ENCODE measurements at regions not wholly inside any gene's neighbourhood (a gene's known extent, or its start where the extent isn't known, plus 50 kb on each side); places are given as distances from the start of the nearest gene placed in this dataset.

- no peak overlapping the region for H3K4me3 Mint-ChIP-seq
- H3K27ac Mint-ChIP-seq: no peak overlapping the region
- H3K9me3 Mint-ChIP-seq: no peaks in the 10 kb centered on the region
- no peak for TF ChIP-seq CTCF (IDR thresholded peaks at IDR 0.05; ENCODE audit: unreplicated experiment in 3 of 3)
- H3K36me3 Mint-ChIP-seq (ENCODE audit: low read depth): no peaks in the 10 kb centered on the region
- peaks cover 14% of the 10 kb centered on the region for H3K4me1 Mint-ChIP-seq
- H3K27me3 Mint-ChIP-seq (ENCODE audit: low read depth): peaks cover 7% of the 10 kb centered on the region
Observed at GRCh38 chr3:16667633-16668032, 62.4 kb upstream of the DAZL start.

- peaks cover 4% of the 10 kb centered on the region for H3K27me3 Mint-ChIP-seq (ENCODE audit: low read depth)
- H3K4me1 Mint-ChIP-seq: peaks cover 14% of the 10 kb centered on the region
- H3K27ac Mint-ChIP-seq: no peak overlapping the region
- no peak overlapping the region for H3K4me3 Mint-ChIP-seq
- H3K9me3 Mint-ChIP-seq: no peaks in the 10 kb centered on the region
- no peak for TF ChIP-seq CTCF (IDR thresholded peaks at IDR 0.05; ENCODE audit: unreplicated experiment in 3 of 3)
- H3K36me3 Mint-ChIP-seq (ENCODE audit: low read depth): no peaks in the 10 kb centered on the region
Observed at GRCh38 chr3:16668776-16669545, 63.7 kb upstream of the DAZL start.

- H3K4me3 Mint-ChIP-seq: no peak overlapping the region
- TF ChIP-seq CTCF (IDR thresholded peaks at IDR 0.05; ENCODE audit: unreplicated experiment in 3 of 3): no peak
- H3K27ac Mint-ChIP-seq: no peak overlapping the region
- H3K27me3 Mint-ChIP-seq (ENCODE audit: low read depth): peaks cover 4% of the 10 kb centered on the region
- no peaks in the 10 kb centered on the region for H3K36me3 Mint-ChIP-seq (ENCODE audit: low read depth)
- H3K4me1 Mint-ChIP-seq: peaks cover 14% of the 10 kb centered on the region
- H3K9me3 Mint-ChIP-seq: no peaks in the 10 kb centered on the region
Observed at GRCh38 chr3:16670191-16670590, 65.0 kb upstream of the DAZL start.

GRCh38 chr3:16671690-16672089 is 66.5 kb upstream of the DAZL start:
- no peaks in the 10 kb centered on the region for H3K36me3 Mint-ChIP-seq (ENCODE audit: low read depth)
- peaks cover 14% of the 10 kb centered on the region for H3K4me1 Mint-ChIP-seq
- peaks cover 8% of the 10 kb centered on the region for H3K9me3 Mint-ChIP-seq
- TF ChIP-seq CTCF (IDR thresholded peaks at IDR 0.05; ENCODE audit: unreplicated experiment in 3 of 3): no peak
- no peak overlapping the region for H3K27ac Mint-ChIP-seq
- no peak overlapping the region for H3K4me3 Mint-ChIP-seq
- H3K27me3 Mint-ChIP-seq (ENCODE audit: low read depth): peaks cover 4% of the 10 kb centered on the region

- Mint-ChIP-seq H3K4me1 (peaks cover 8% of the 10 kb centered on the region), H3K27ac (no peak overlapping the region), H3K27me3 (ENCODE audit: low read depth) (no peaks in the 10 kb centered on the region), H3K4me3 (no peak overlapping the region), H3K9me3 (peaks cover 17% of the 10 kb centered on the region), H3K36me3 (ENCODE audit: low read depth) (no peaks in the 10 kb centered on the region)
- no peak for TF ChIP-seq CTCF (IDR thresholded peaks at IDR 0.05; ENCODE audit: unreplicated experiment in 3 of 3)
Observed at GRCh38 chr3:16673530-16673929, 68.3 kb upstream of the DAZL start.

GRCh38 chr3:16675805-16676204 is 70.6 kb upstream of the DAZL start:
- Mint-ChIP-seq H3K36me3 (ENCODE audit: low read depth) (no peaks in the 10 kb centered on the region), H3K9me3 (peaks cover 17% of the 10 kb centered on the region), H3K4me1 (no peaks in the 10 kb centered on the region), H3K27ac (no peak overlapping the region), H3K27me3 (ENCODE audit: low read depth) (no peaks in the 10 kb centered on the region), H3K4me3 (no peak overlapping the region)
- TF ChIP-seq CTCF (IDR thresholded peaks at IDR 0.05; ENCODE audit: unreplicated experiment in 3 of 3): no peak

Data from nephron (organoid).